ENCODE measurements at regions not wholly inside any gene's neighbourhood (a gene's known extent, or its start where the extent isn't known, plus 50 kb on each side); places are given as distances from the start of the nearest gene placed in this dataset.
A peak's percentile ranks its signal among the peaks of the same experiment; 100 is the strongest.

DNA sequence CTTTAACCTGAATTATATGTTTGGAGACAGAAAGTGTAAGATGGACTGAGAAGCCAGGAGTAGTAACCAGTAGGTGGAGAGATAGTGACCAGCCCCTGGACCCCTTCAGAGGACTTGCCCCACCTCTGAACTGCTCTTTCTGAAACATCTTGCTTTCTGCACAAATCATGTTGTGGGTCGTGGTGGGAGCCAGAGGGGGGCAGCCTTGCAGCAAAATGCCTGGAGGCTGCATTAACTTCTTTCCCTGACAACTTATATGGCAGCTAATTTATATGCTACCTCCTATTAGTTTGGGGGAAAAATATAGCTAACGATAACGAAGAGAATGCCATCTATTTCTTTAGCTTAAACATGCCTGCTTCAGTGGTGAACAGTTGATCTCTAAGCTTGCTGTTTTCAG is 859.8 kb downstream of the MAFB start:
- DNase-seq (ENCODE audit: extremely low spot score in 2 of 2) = no peak
- Histone ChIP-seq H3K36me3 (no peaks in the 10 kb centered on the region), H3K27me3 (no peaks in the 10 kb centered on the region), H3K4me1 (no peaks in the 10 kb centered on the region), H3K9me3 (no peaks in the 10 kb centered on the region), H3K27ac (no peak overlapping the region), H3K4me3 (no peak overlapping the region)
- no peak for TF ChIP-seq POLR2AphosphoS5 (IDR thresholded peaks at IDR 0.05; ENCODE audit: insufficient read depth in 1 of 2, low read depth in 1 of 2)
- no peak for TF ChIP-seq POLR2A (IDR thresholded peaks at IDR 0.05)
- TF ChIP-seq, protein P1, sequence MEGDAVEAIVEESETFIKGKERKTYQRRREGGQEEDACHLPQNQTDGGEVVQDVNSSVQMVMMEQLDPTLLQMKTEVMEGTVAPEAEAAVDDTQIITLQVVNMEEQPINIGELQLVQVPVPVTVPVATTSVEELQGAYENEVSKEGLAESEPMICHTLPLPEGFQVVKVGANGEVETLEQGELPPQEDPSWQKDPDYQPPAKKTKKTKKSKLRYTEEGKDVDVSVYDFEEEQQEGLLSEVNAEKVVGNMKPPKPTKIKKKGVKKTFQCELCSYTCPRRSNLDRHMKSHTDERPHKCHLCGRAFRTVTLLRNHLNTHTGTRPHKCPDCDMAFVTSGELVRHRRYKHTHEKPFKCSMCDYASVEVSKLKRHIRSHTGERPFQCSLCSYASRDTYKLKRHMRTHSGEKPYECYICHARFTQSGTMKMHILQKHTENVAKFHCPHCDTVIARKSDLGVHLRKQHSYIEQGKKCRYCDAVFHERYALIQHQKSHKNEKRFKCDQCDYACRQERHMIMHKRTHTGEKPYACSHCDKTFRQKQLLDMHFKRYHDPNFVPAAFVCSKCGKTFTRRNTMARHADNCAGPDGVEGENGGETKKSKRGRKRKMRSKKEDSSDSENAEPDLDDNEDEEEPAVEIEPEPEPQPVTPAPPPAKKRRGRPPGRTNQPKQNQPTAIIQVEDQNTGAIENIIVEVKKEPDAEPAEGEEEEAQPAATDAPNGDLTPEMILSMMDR (IDR thresholded peaks at IDR 0.05) = no peak
- intact Hi-C loops (cut with DNase I) = no loop called here

DNA sequence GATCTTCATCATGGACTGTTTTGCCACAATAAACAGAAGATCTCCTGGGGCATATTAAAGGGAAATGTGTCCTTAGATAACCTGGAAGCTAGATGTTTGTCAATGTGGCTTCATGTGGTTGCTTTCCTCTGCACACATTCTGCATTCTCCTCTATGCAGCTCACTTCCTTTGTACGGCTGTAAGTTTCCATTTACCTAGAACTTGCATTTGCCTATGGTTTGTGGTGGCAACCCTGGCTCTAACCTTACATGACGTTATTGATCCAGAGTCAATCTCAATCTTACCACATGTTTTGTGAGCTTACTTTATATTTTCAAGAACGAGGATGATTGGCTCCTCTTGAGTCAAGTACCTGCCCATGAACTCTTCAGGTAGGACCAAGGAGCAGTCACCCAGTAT is 863.1 kb downstream of the MAFB start:
- TF ChIP-seq POLR2A (IDR thresholded peaks at IDR 0.05) (no peak), POLR2AphosphoS5 (IDR thresholded peaks at IDR 0.05; ENCODE audit: insufficient read depth in 1 of 2, low read depth in 1 of 2) (no peak)
- TF ChIP-seq, protein P1 (IDR thresholded peaks at IDR 0.05) = no peak
- Histone ChIP-seq H3K9me3 (no peaks in the 10 kb centered on the region), H3K27me3 (no peaks in the 10 kb centered on the region), H3K4me1 (peaks cover 6% of the 10 kb centered on the region), H3K4me3 (no peak overlapping the region), H3K27ac (no peak overlapping the region), H3K36me3 (no peaks in the 10 kb centered on the region)
- no peak for DNase-seq (ENCODE audit: extremely low spot score in 2 of 2)
- intact Hi-C loops (cut with DNase I) = no loop called here

DNA sequence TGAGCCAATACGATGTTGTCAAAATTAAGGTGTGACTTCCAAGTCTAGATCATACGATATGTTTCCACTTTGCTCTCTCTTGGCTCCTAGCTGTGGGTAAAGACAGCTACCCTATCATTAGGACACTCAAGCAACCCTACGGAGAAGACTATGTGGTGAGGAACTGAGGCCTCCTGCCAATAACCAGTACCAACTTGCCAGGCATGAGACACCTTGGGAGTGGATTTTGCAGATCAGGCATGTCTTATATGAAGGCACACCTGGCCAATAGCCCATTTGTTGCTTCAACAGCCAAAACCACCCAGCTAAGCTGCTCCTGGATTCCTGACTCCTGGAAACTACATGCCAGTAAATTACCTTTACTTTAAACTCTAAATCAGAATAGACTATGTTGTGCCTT is 863.4 kb downstream of the DHX35 start:
- no peak for DNase-seq (ENCODE audit: extremely low spot score in 2 of 2)
- Histone ChIP-seq H3K27ac (no peak overlapping the region), H3K36me3 (no peaks in the 10 kb centered on the region), H3K4me1 (peaks cover 6% of the 10 kb centered on the region), H3K27me3 (no peaks in the 10 kb centered on the region), H3K9me3 (no peaks in the 10 kb centered on the region), H3K4me3 (no peak overlapping the region)
- intact Hi-C loops (cut with DNase I) = no loop called here
- TF ChIP-seq, protein P1 (IDR thresholded peaks at IDR 0.05) = no peak
- TF ChIP-seq POLR2AphosphoS5 (IDR thresholded peaks at IDR 0.05; ENCODE audit: insufficient read depth in 1 of 2, low read depth in 1 of 2) (peak in 1 of 2 donors; percentile 57), POLR2A (IDR thresholded peaks at IDR 0.05) (no peak)

DNA sequence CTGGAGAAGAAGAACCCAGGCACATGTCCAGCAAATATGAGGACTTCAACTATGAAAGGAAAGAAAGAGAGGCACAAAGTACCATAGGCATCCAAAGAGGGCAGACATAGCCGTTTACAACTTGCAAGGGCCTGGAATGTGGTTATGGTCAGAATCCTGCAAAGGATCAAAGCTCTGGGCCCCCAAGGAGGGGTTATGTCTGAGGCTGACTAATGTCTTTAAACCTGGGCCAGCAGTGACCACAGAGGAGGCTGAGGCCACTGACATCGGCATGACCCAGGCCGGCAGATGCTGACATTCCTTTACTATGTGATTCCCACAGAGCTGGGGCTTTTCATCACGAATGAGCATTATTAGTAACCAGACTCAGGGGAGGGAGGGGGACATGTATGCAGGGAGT is 861.1 kb downstream of the DHX35 start:
- TF ChIP-seq, protein P1 (IDR thresholded peaks at IDR 0.05) = no peak
- TF ChIP-seq POLR2A (IDR thresholded peaks at IDR 0.05) = no peak
- no peak for TF ChIP-seq POLR2AphosphoS5 (IDR thresholded peaks at IDR 0.05; ENCODE audit: insufficient read depth in 1 of 2, low read depth in 1 of 2)
- intact Hi-C loops (cut with DNase I) = no loop called here
- no peaks in the 10 kb centered on the region for H3K27me3 ChIP-seq
- no peaks in the 10 kb centered on the region for H3K9me3 ChIP-seq
- no peaks in the 10 kb centered on the region for H3K36me3 ChIP-seq
- DNase-seq (ENCODE audit: extremely low spot score in 2 of 2) = no peak
- no peak overlapping the region for H3K4me3 ChIP-seq
- H3K27ac ChIP-seq = no peak overlapping the region
- H3K4me1 ChIP-seq = peaks cover 6% of the 10 kb centered on the region

DNA sequence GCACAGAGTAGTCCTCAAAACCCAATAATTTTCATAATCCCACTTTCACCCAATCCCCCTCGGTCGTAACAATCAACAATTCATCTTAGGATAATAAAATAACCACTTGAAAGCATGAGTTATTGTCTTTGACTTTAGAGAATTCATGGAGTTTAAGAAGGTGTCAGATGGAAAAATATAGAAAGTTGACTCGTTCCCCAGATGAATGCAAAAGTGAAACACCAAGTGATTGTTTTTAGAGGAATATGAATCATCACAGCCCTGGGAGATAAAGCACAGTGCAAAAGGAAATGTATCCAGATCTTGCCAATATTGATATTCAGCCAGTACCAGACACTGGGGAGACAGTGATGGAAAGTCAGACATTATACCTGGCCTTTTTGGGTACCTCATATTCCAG is 860.5 kb downstream of the DHX35 start:
- TF ChIP-seq POLR2A (IDR thresholded peaks at IDR 0.05) (no peak), POLR2AphosphoS5 (IDR thresholded peaks at IDR 0.05; ENCODE audit: insufficient read depth in 1 of 2, low read depth in 1 of 2) (no peak)
- TF ChIP-seq, protein P1 (IDR thresholded peaks at IDR 0.05) = no peak
- intact Hi-C loops (cut with DNase I) = no loop called here
- Histone ChIP-seq H3K4me1 (peaks cover 6% of the 10 kb centered on the region), H3K36me3 (no peaks in the 10 kb centered on the region), H3K4me3 (no peak overlapping the region), H3K27me3 (no peaks in the 10 kb centered on the region), H3K9me3 (no peaks in the 10 kb centered on the region), H3K27ac (no peak overlapping the region)
- no peak for DNase-seq (ENCODE audit: extremely low spot score in 2 of 2)
